Activated CD4-positive, alpha-beta memory T cell treated with anti-CD3 and anti-CD28 coated beads, Interleukin-2, amount 10 ng/mL, durations not matched to agents 7 days and 5 days (primary cell): ENCODE measurements at regions not wholly inside any gene's neighbourhood (a gene's known extent, or its start where the extent isn't known, plus 50 kb on each side); places are given as distances from the start of the nearest gene placed in this dataset.

Source experiments
- CTCF ChIA-PET: fragments of 350-600 bp; sonication (Branson Sonifier 250); formaldehyde crosslinking; loops from one replicate; lab custom pipeline; 2021; ENCODE audit warnings: antibody characterized with exemption, inconsistent platforms; lab: Charles Lee
- POLR2A ChIA-PET: fragments of 350-600 bp; sonication (Branson Sonifier 250); formaldehyde crosslinking; loops from one replicate; lab custom pipeline; 2021; ENCODE audit warnings: antibody characterized with exemption; lab: Charles Lee
- DNase-seq: peaks from one replicate; pipeline ENCODE4 v3.0.0-alpha.2; 2020
- H3K27ac Mint-ChIP-seq: one replicate; pipeline ENCODE4 v1.8.0; 2021; ENCODE audit warnings: mild to moderate bottlenecking, mixed read lengths
- H3K27me3 Mint-ChIP-seq: one replicate; pipeline ENCODE4 v1.8.0; 2021; ENCODE audit warnings: mixed read lengths
- H3K36me3 Mint-ChIP-seq: one replicate; pipeline ENCODE4 v1.8.0; 2021; ENCODE audit warnings: low read depth, mixed read lengths
- H3K4me1 Mint-ChIP-seq: one replicate; pipeline ENCODE4 v1.8.0; 2021; ENCODE audit warnings: mixed read lengths
- H3K4me3 Mint-ChIP-seq: one replicate; pipeline ENCODE4 v1.8.0; 2021; ENCODE audit warnings: mild to moderate bottlenecking, mixed read lengths
- H3K9me3 Mint-ChIP-seq: one replicate; pipeline ENCODE4 v1.8.0; 2021; ENCODE audit warnings: mixed read lengths

DNA sequence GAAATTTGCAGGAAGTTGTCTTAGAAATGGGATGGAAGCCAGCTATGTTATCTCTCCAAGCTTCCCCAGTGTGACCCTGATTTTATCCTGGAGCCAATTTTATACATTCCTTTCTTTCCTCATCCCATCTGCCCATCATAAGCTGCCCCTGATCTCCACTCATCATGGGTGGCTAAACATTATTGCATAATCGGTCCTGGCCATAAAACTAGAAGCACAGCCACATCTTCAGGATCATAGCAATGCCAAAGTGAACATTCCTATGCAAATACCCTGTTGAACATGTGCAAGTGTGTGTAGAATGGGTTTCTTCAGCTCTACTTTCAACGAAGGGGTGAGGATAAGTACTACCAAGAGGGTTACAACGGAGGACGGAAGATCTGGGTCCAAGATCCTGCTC lies 50.6 kb upstream of the COG2 start:
- CTCF ChIA-PET = no interaction called here
- Mint-ChIP-seq H3K4me1 (no peaks in the 10 kb centered on the region), H3K27me3 (peaks cover 24% of the 10 kb centered on the region), H3K27ac (no peak overlapping the region), H3K36me3 (no peaks in the 10 kb centered on the region), H3K4me3 (no peak overlapping the region), H3K9me3 (no peaks in the 10 kb centered on the region)
- DNase-seq = no peak
- POLR2A ChIA-PET = no interaction called here

DNA sequence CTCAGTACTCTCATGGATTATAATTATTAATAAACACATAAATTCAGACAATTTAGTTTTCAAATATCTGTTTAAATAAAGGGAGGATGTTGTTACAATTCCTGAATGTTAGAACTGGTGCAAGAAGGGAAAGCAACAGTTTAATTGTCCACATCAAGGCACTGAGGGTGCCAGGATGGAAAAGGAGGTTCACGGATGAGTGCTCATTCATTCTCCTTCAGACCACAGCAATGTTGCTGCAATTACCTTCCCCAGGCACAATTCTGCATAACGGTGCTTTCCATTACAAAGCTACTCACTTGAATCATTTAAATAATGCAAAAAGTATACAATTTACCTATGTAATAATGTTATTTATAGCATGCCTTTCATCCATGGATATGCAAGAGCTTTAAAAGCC lies 52.3 kb upstream of the COG2 start:
- H3K9me3 Mint-ChIP-seq = no peaks in the 10 kb centered on the region
- ChIA-PET CTCF (interaction anchor here (0.5 kb wide), 1 partner anchor 35 kb away, joined by 3 read pairs; no protein-coding TSS in a partner anchor), POLR2A (no interaction called here)
- peaks cover 18% of the 10 kb centered on the region for H3K27me3 Mint-ChIP-seq
- H3K27ac Mint-ChIP-seq = no peak overlapping the region
- no peak for DNase-seq
- no peak overlapping the region for H3K4me3 Mint-ChIP-seq
- no peaks in the 10 kb centered on the region for H3K4me1 Mint-ChIP-seq
- H3K36me3 Mint-ChIP-seq = no peaks in the 10 kb centered on the region

DNA sequence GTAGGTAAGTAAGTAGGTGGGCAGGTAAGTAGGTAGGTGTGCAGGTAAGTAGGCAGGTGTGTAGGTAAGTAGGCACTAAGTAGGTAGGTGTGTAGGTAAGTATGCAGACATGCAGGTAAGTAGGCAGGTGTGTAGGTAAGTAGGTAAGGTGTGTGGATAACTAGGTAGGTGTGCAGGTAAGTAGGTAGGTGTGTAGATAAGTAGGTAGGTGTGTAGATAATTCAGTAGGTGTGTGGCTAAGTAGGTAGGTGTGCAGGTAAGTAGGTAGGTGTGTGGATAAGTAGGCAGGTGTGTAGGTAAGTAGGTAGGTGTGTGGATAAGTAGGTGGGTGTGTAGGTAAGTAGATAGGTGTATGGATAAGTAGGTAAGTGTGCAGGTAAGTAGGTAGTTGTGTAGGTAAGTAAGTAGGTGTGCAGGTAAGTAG lies 53.9 kb upstream of the COG2 start:
- Mint-ChIP-seq H3K9me3 (no peaks in the 10 kb centered on the region), H3K4me3 (no peak overlapping the region), H3K36me3 (no peaks in the 10 kb centered on the region), H3K4me1 (no peaks in the 10 kb centered on the region), H3K27ac (no peak overlapping the region), H3K27me3 (peaks cover 16% of the 10 kb centered on the region)
- CTCF ChIA-PET = no interaction called here
- POLR2A ChIA-PET = no interaction called here
- no peak for DNase-seq

DNA sequence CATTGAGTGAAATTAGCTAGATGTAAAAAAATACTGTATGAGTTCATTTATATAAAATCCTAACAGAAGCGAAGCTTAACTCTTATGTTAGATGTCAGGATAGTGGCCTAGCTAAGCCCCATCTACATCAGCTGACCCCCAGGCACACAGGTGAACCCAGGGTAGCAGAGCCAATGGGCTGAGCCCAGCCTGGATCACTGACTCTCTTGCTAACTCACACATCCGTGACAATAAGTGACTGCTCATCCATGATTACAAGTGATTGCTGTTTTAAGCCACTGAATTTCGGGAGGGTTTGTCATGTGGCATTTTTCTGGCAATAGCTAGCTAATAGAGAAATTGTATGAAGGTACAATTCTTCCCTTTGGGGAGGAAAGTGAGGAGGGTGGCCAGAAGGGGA lies 55.2 kb upstream of the COG2 start:
- Mint-ChIP-seq H3K27me3 (peaks cover 9% of the 10 kb centered on the region), H3K4me1 (no peaks in the 10 kb centered on the region), H3K4me3 (no peak overlapping the region), H3K27ac (no peak overlapping the region), H3K36me3 (no peaks in the 10 kb centered on the region), H3K9me3 (no peaks in the 10 kb centered on the region)
- no peak for DNase-seq
- POLR2A ChIA-PET = no interaction called here
- CTCF ChIA-PET = no interaction called here

DNA sequence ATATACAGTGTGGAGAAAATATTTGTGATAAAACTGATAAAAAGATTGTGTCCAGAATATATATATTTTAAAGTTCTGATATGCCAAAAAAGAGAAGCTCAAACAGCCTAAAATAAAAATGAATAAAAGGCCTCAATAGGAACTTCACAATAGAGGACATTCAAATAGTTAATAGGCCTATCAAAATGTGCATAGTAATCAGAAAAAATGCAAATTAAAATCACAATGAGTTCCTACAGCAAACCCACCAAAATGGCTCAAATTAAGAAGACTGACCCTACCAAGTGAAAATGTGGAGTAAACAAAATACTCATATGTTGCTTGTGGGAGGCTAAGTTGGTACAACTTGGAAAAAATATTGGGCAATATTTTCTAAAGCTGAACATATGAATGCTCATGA lies 57.6 kb upstream of the COG2 start:
- CTCF ChIA-PET = no interaction called here
- H3K27ac Mint-ChIP-seq = no peak overlapping the region
- H3K4me1 Mint-ChIP-seq = no peaks in the 10 kb centered on the region
- POLR2A ChIA-PET = no interaction called here
- H3K27me3 Mint-ChIP-seq = peaks cover 6% of the 10 kb centered on the region
- H3K9me3 Mint-ChIP-seq = no peaks in the 10 kb centered on the region
- H3K36me3 Mint-ChIP-seq = no peaks in the 10 kb centered on the region
- H3K4me3 Mint-ChIP-seq = no peak overlapping the region
- no peak for DNase-seq

DNA sequence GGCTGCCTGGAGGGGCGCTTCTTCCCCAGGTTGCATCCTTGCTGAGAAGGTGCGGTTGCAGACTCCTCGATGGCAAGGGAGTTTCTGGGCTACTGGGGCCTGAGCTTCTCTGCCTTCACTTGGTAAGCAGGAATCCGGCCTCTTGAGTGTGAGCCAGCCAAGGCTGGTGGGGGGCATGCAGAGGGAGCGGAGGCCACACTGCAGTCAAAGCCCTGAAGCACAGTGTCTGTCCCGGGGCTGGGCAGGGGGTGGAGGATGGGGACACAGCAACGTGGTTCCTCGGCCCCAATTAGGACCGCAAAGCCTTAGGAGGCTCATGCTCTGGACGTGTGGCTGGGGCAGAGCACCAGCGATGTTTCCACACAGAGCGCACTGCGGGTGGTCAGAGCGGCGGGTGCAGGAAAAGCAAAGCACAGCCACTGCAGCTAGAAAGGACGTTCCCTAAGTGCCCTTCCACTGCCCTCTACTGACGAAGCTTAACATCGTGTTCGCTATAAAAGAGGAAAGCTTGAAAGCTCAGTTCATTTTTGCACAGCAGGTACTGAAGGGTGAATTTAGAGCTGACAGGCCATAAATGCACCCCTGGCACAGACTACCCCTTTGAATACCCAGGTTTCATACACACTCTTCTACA lies 60.7 kb upstream of the COG2 start:
- no peak overlapping the region for H3K27ac Mint-ChIP-seq
- POLR2A ChIA-PET = no interaction called here
- no peaks in the 10 kb centered on the region for H3K4me1 Mint-ChIP-seq
- H3K9me3 Mint-ChIP-seq = no peaks in the 10 kb centered on the region
- no peak for DNase-seq
- no peak overlapping the region for H3K4me3 Mint-ChIP-seq
- H3K36me3 Mint-ChIP-seq = no peaks in the 10 kb centered on the region
- H3K27me3 Mint-ChIP-seq = peaks cover 8% of the 10 kb centered on the region
- CTCF ChIA-PET = interaction anchor here (0.9 to 1.2 kb wide), 2 partner anchors 41 to 254 kb away, joined by 3 read pairs; no protein-coding TSS in a partner anchor

DNA sequence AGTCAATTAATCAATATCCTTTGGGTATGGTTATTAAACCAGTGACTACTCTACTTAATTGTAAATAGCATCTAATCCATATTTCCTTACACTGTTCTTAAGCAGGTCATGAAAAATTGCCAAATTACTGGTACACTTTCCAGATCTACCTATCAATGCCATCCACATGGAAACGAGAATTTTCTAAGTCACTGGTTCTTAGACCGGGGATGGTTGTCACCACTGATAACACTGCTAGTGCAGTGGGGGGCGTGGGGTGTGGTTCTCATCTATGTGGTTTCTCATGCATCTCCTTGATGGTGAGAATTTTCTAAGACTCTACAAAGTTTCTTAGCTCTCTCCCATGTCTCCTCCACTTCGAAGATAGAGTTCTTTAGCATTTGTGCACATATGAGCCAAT lies 63.7 kb upstream of the COG2 start:
- no peak for DNase-seq
- Mint-ChIP-seq H3K4me3 (no peak overlapping the region), H3K27me3 (peaks cover 11% of the 10 kb centered on the region), H3K36me3 (no peaks in the 10 kb centered on the region), H3K4me1 (no peaks in the 10 kb centered on the region), H3K9me3 (peaks cover 2% of the 10 kb centered on the region), H3K27ac (no peak overlapping the region)
- POLR2A ChIA-PET = no interaction called here
- CTCF ChIA-PET = interaction anchor here (1.3 kb wide), 1 partner anchor 77 kb away, joined by 3 read pairs; no protein-coding TSS in a partner anchor

DNA sequence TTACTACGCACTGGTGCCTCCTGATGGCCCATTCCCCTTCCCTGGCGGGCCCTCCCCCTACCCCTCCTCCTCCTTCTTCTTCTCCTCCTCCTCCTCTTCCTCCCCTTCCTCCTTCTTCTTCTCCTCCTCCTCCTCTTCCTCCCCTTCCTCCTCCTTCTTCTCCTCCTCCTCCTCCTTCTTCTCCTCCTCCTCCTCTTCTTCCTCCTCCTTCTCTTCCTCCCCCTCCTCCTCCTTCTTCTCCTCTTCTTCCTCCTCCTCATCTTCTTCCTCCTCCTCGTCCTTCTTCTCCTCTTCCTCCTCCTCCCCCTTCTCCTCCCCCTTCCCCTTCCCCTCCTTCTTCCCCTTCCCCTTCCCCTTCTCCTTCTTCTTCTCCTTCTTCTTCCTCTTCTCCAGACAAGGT lies 64.7 kb upstream of the COG2 start:
- H3K9me3 Mint-ChIP-seq = peaks cover 2% of the 10 kb centered on the region
- H3K4me3 Mint-ChIP-seq = no peak overlapping the region
- no peak for DNase-seq
- no peaks in the 10 kb centered on the region for H3K4me1 Mint-ChIP-seq
- no peak overlapping the region for H3K27ac Mint-ChIP-seq
- CTCF ChIA-PET = no interaction called here
- no peaks in the 10 kb centered on the region for H3K36me3 Mint-ChIP-seq
- peaks cover 12% of the 10 kb centered on the region for H3K27me3 Mint-ChIP-seq
- POLR2A ChIA-PET = no interaction called here

DNA sequence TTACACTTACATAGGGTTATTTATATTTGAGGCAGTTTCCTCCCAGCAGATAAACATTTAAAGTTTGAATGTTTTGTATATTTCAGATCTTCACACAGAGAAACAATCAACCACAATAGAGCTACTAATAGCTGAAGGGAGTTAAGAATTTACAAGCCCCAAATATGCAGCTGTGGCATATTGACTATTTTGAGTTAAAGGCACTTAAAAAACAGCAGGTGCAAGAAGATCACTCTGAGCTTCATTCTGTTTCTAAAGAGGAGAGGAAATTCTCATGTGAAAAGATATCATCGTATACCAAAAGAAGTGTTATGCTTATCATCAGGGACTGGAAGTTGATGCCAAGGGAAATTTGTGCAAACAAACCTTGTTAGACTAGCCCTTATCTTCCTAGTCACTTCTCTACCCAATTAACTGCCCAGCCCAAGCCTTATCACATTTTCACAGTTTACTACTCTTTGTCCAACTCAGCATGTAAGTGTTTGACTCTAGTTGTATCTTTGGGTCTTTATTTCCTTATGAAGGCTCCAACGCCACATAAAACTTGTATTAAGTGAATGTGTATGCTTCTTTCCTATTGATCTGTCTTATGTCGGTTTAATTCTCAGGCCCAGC lies 66.3 kb upstream of the COG2 start:
- H3K9me3 Mint-ChIP-seq = peaks cover 2% of the 10 kb centered on the region
- H3K27ac Mint-ChIP-seq = no peak overlapping the region
- H3K4me3 Mint-ChIP-seq = no peak overlapping the region
- no peaks in the 10 kb centered on the region for H3K36me3 Mint-ChIP-seq
- ChIA-PET POLR2A (no interaction called here), CTCF (no interaction called here)
- no peaks in the 10 kb centered on the region for H3K4me1 Mint-ChIP-seq
- no peak for DNase-seq
- peaks cover 12% of the 10 kb centered on the region for H3K27me3 Mint-ChIP-seq

DNA sequence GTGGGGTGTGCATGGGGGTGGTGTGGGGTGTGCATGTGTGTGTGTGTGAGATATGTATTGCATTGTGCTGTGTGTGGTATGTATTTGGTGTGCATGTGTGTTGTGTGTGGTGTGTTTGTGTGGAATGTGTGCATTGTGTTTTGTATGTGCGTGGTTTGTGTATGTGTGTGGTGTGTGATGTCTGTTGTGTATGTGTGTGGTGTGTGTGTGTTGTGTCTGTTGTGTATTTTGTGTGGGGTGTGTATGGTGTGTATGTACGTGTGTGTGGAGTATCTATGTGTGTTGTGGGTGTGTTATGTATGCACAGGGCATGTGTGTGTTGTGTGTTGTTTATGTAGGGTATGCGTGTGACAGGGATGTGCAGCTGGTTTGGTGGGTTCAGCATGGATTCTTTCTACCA lies 67.8 kb upstream of the COG2 start:
- no peak for DNase-seq
- peaks cover 14% of the 10 kb centered on the region for H3K27me3 Mint-ChIP-seq
- H3K4me1 Mint-ChIP-seq = no peaks in the 10 kb centered on the region
- CTCF ChIA-PET = no interaction called here
- H3K36me3 Mint-ChIP-seq = no peaks in the 10 kb centered on the region
- H3K4me3 Mint-ChIP-seq = no peak overlapping the region
- no peak overlapping the region for H3K27ac Mint-ChIP-seq
- POLR2A ChIA-PET = no interaction called here
- peaks cover 2% of the 10 kb centered on the region for H3K9me3 Mint-ChIP-seq

DNA sequence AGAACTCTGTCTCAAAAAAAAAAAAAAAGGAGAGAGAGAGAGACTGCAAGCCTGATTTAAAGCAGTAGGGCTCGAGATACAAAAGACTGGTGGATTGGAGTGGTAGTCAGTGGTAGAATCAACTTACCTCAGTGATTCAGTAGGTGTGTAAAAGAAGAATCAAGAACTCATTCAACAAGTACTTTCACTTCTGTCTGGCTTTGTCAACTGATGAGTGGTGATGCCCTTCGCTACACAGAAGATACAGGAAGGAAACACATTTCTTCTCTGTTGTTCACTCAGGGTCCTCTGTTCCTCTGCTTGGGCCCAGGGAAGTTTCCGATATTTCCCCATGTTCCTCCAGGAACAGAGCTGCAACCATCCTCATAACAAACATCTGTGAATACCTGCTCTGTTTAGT lies 68.6 kb upstream of the COG2 start:
- Mint-ChIP-seq H3K27me3 (peaks cover 15% of the 10 kb centered on the region), H3K9me3 (peaks cover 2% of the 10 kb centered on the region)
- no peak for DNase-seq

DNA sequence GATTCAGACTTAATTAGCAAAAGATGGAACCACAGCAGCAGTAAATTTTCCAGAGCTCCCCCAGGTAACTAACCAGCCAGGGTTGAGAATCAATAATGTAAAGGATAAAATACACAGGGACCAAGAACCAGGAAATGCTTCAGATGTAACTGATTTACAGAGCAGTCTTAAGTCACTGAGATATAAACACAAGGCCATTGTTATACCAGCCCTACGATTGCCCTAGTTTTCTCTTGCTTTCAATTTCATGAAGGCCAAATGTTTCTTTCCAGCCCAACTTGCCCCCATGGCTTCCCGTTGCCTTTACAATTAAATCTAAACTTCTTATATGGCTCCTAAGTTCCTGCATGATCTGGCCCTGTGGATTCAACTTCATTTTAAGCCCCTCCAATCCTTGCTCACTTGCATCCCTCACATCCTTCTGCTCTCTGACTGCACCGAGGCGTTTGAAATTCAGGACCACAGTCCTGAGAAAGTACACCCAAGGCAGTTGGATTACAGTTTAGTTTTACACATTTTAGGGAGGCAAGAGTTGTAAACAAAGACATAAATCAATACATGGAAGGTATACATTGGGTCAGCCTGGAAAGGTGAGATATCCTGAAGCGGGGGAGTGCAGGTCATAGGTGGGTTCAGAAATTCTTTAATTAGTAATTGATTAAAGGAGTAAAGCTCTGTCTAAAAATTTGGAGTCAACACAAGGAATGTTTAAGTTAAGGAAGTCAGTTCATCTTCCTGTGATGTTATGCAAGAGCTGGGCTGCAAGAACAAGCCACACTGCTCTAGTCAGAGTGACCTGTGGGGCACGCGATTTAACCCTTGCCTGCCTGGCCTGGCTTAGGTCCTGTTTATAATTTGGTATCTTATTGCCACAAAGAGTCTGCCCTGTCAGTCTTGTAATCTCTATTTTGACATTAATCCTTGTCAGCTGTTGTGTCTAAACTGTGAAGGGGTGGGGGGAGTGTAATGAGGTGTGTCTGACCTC lies 69.9 kb upstream of the COG2 start:
- ChIA-PET CTCF (no interaction called here), POLR2A (no interaction called here)
- H3K4me1 Mint-ChIP-seq = peaks cover 3% of the 10 kb centered on the region
- H3K27ac Mint-ChIP-seq = no peak overlapping the region
- no peak for DNase-seq
- peaks cover 2% of the 10 kb centered on the region for H3K9me3 Mint-ChIP-seq
- no peaks in the 10 kb centered on the region for H3K36me3 Mint-ChIP-seq
- peaks cover 12% of the 10 kb centered on the region for H3K27me3 Mint-ChIP-seq
- no peak overlapping the region for H3K4me3 Mint-ChIP-seq

More for the DNA sequence above, 68.6 kb upstream of the COG2 start:
- no peak overlapping the region for H3K4me3 Mint-ChIP-seq
- CTCF ChIA-PET = no interaction called here
- H3K27ac Mint-ChIP-seq = no peak overlapping the region
- H3K36me3 Mint-ChIP-seq = no peaks in the 10 kb centered on the region
- POLR2A ChIA-PET = no interaction called here
- no peaks in the 10 kb centered on the region for H3K4me1 Mint-ChIP-seq

DNA sequence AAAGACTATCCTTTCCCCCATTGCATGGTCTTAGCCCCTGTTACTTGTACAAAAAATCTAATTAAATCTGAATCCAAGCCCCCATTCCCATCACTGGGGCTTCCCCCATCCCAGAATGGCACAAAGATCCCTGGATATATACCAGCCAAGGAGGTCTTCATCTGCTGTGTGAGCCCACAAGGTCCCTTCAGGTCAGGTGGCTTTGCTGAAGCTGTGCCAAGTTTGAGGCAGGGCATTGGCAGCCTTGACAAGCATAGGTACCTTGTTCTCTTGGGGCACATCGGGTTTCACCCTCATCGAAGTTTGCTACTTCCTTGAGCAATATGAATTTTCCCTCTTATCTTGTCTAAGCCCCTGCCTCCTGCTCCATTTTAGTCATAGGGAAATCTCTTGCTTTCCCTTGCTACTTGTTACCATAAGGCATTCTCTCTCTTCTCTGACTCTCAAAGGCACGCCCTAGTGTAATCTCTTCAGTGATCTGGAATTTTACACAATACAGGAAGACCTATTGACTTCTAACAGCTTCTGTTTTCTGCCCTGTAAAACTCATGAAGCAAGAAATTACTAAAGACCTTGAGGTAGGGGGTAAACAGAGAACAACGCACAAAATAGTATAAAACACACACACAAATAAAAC lies 71.4 kb upstream of the COG2 start:
- H3K9me3 Mint-ChIP-seq = peaks cover 2% of the 10 kb centered on the region
- H3K27me3 Mint-ChIP-seq = peaks cover 12% of the 10 kb centered on the region
- ChIA-PET POLR2A (no interaction called here), CTCF (no interaction called here)
- no peaks in the 10 kb centered on the region for H3K36me3 Mint-ChIP-seq
- no peak for DNase-seq
- H3K4me3 Mint-ChIP-seq = no peak overlapping the region
- H3K27ac Mint-ChIP-seq = no peak overlapping the region
- peaks cover 3% of the 10 kb centered on the region for H3K4me1 Mint-ChIP-seq
